PC-3 (cell line): ENCODE measurements at regions not wholly inside any gene's neighbourhood (a gene's known extent, or its start where the extent isn't known, plus 50 kb on each side); places are given as distances from the start of the nearest gene placed in this dataset.

ENCODE experiments used
- CTCF ChIP-seq: fragments of 300-600 bp; sonication (generic); conservative IDR thresholded peaks from 2 replicates; pipeline ENCODE4 v1.5.1; 2017; ENCODE audit warnings: antibody characterized with exemption, low read depth, mild to moderate bottlenecking, low read length
- EZH2 ChIP-seq: fragments of 300-600 bp; sonication (generic); IDR thresholded peaks from one replicate; pipeline ENCODE4 v1.6.1; 2017; ENCODE audit warnings: antibody characterized with exemption, mild to moderate bottlenecking, low read length; ENCODE audit not compliant: unreplicated experiment
- EZH2phosphoT487 ChIP-seq: fragments of 300-600 bp; sonication (generic); IDR thresholded peaks from 2 replicates; pipeline ENCODE4 v1.6.1; 2018; ENCODE audit warnings: mild to moderate bottlenecking, antibody characterized with exemption, low read length, borderline replicate concordance

GRCh38 chr7:53101026-53101425 is 65.6 kb downstream of the POM121L12 start:
- TF ChIP-seq CTCF, result no peak
- no peak for TF ChIP-seq EZH2
- TF ChIP-seq EZH2phosphoT487, result no peak
